Lower leg skin (tissue), 3 donors: ENCODE measurements at regions not wholly inside any gene's neighbourhood (a gene's known extent, or its start where the extent isn't known, plus 50 kb on each side); places are given as distances from the start of the nearest gene placed in this dataset.

ENCODE experiments used
- POLR2A ChIP-seq, 2 donors: fragments of 450-650 bp; IDR thresholded peaks; one replicate each; pipeline ENCODE4 v1.6.1; 2016 to 2017; ENCODE audit warnings: antibody characterized with exemption in 2 of 2, mild to moderate bottlenecking in 1 of 2, moderate library complexity in 1 of 2
- TF ChIP-seq, protein P1 (sequence below), 3 donors: fragments of 450-650 bp; IDR thresholded peaks; one replicate each; pipeline ENCODE4 v1.5.1; 2016; ENCODE audit warnings: antibody characterized with exemption in 3 of 3, mild to moderate bottlenecking in 3 of 3, moderate library complexity in 2 of 3

GRCh38 chr3:103589770-103590169, 1155.0 kb downstream of the ZPLD1 start:
- TF ChIP-seq, protein P1, sequence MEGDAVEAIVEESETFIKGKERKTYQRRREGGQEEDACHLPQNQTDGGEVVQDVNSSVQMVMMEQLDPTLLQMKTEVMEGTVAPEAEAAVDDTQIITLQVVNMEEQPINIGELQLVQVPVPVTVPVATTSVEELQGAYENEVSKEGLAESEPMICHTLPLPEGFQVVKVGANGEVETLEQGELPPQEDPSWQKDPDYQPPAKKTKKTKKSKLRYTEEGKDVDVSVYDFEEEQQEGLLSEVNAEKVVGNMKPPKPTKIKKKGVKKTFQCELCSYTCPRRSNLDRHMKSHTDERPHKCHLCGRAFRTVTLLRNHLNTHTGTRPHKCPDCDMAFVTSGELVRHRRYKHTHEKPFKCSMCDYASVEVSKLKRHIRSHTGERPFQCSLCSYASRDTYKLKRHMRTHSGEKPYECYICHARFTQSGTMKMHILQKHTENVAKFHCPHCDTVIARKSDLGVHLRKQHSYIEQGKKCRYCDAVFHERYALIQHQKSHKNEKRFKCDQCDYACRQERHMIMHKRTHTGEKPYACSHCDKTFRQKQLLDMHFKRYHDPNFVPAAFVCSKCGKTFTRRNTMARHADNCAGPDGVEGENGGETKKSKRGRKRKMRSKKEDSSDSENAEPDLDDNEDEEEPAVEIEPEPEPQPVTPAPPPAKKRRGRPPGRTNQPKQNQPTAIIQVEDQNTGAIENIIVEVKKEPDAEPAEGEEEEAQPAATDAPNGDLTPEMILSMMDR (IDR thresholded peaks at IDR 0.05), result no peak
- TF ChIP-seq POLR2A (IDR thresholded peaks at IDR 0.05), result no peak
